ENCODE measurements at regions not wholly inside any gene's neighbourhood (a gene's known extent, or its start where the extent isn't known, plus 50 kb on each side); places are given as distances from the start of the nearest gene placed in this dataset.

DNA sequence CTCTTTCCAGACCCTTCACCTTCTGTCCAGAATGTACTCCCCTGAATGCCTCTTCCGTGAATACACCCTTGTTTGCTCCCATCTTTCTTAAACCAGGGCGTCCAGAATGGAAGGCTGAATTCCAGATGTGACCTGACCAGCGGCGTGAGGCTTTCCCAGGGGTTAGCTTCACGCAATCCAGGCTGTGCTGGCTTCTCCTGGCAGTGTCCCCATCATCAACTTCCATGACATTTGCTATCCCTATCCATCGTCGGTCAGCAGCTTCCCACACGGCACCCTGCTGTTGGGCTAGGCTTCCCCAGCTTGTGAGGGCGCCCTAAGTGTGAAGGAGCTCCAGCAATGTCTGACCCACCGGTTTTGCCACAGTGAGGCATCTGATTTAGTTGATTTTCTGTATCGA, 339.8 kb upstream of the TNRC6C start:
- TF ChIP-seq, protein P1, sequence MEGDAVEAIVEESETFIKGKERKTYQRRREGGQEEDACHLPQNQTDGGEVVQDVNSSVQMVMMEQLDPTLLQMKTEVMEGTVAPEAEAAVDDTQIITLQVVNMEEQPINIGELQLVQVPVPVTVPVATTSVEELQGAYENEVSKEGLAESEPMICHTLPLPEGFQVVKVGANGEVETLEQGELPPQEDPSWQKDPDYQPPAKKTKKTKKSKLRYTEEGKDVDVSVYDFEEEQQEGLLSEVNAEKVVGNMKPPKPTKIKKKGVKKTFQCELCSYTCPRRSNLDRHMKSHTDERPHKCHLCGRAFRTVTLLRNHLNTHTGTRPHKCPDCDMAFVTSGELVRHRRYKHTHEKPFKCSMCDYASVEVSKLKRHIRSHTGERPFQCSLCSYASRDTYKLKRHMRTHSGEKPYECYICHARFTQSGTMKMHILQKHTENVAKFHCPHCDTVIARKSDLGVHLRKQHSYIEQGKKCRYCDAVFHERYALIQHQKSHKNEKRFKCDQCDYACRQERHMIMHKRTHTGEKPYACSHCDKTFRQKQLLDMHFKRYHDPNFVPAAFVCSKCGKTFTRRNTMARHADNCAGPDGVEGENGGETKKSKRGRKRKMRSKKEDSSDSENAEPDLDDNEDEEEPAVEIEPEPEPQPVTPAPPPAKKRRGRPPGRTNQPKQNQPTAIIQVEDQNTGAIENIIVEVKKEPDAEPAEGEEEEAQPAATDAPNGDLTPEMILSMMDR (IDR thresholded peaks at IDR 0.05), result no peak
- no peak for TF ChIP-seq POLR2A (IDR thresholded peaks at IDR 0.05)
- TF ChIP-seq POLR2AphosphoS5 (IDR thresholded peaks at IDR 0.05), result no peak
- TF ChIP-seq EP300 (IDR thresholded peaks at IDR 0.05; ENCODE audit: low read depth), result no peak

Data from transverse colon (tissue), 4 donors.